ENCODE measurements at regions not wholly inside any gene's neighbourhood (a gene's known extent, or its start where the extent isn't known, plus 50 kb on each side); places are given as distances from the start of the nearest gene placed in this dataset.

DNA sequence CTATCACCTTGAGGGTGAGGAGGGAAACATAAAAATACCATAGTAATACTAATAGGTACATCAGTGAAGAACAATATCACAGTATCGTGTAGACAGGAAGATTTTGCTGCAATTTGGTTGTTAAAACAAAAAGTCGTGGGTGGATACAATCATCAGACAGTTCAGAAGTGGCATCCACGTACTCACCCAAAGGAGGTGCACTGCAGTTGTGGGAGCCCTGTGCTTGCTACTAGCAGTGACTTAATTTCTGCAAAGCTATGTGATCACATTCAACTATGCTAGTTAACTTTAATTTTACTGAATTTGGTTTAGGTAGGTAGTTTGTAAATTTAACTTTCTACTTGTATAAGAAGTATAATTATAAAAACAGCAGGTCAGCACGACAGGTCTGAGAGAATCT is 188.2 kb upstream of the SGK1 start:
- WGBS, 2 donors (ENCODE audit: extremely low coverage in 2 of 2, insufficient read length in 2 of 2, insufficient replicate concordance in 1 of 2) = no CpG with 5 or more reads among the region's 4 CpGs
- Histone ChIP-seq H3K4me1 (ENCODE audit: control insufficient read depth in 2 of 2, insufficient read depth in 1 of 2, low read depth in 1 of 2, low read length in 2 of 2) (peaks cover 0 to 1% of the 10 kb centered on the region in 2 donors), H3K79me1 (ENCODE audit: low read depth, low read length) (no peaks in the 10 kb centered on the region), H3K23ac (ENCODE audit: low read depth, low read length, poor library complexity) (no peak overlapping the region), H2BK5ac (ENCODE audit: low read length) (no peak overlapping the region), H3K27ac (replicated peaks; ENCODE audit: low read length) (no peak overlapping the region), H2AFZ (ENCODE audit: low read length) (no peak overlapping the region), H3K4ac (ENCODE audit: low read length) (no peak overlapping the region), H3K4me2 (ENCODE audit: insufficient read depth, low read length, poor library complexity, severe bottlenecking) (no peak overlapping the region), H2AK5ac (ENCODE audit: low read depth, low read length) (no peak overlapping the region), H2BK15ac (ENCODE audit: low read length) (no peak overlapping the region), H3K27me3 (ENCODE audit: control insufficient read depth in 3 of 3, insufficient read depth in 3 of 3, low read depth in 1 of 3, low read length in 3 of 3) (no peaks in the 10 kb centered on the region), H4K91ac (ENCODE audit: low read depth, low read length, poor library complexity) (no peak overlapping the region), H2BK120ac (ENCODE audit: low read depth, low read length) (no peak overlapping the region), H2BK12ac (ENCODE audit: low read length) (no peak overlapping the region), H3K18ac (ENCODE audit: low read length) (no peak overlapping the region), H3K14ac (ENCODE audit: low read length) (no peak overlapping the region), H4K8ac (ENCODE audit: low read depth, low read length) (no peak overlapping the region), H3K4me3 (ENCODE audit: low read length in 2 of 2) (no peak overlapping the region), H3K36me3 (replicated peaks in 1 of 2; ENCODE audit: control insufficient read depth in 2 of 2, insufficient read depth in 2 of 2, low read length in 2 of 2) (no peaks in the 10 kb centered on the region), H3K9ac (ENCODE audit: low read depth, low read length, poor library complexity) (no peak overlapping the region), H3K9me3 (replicated peaks in 1 of 2; ENCODE audit: control insufficient read depth in 2 of 2, insufficient read depth in 1 of 2, low read depth in 1 of 2, low read length in 2 of 2) (no peaks in the 10 kb centered on the region)
- no peak for DNase-seq (ENCODE audit: low spot score)

DNA sequence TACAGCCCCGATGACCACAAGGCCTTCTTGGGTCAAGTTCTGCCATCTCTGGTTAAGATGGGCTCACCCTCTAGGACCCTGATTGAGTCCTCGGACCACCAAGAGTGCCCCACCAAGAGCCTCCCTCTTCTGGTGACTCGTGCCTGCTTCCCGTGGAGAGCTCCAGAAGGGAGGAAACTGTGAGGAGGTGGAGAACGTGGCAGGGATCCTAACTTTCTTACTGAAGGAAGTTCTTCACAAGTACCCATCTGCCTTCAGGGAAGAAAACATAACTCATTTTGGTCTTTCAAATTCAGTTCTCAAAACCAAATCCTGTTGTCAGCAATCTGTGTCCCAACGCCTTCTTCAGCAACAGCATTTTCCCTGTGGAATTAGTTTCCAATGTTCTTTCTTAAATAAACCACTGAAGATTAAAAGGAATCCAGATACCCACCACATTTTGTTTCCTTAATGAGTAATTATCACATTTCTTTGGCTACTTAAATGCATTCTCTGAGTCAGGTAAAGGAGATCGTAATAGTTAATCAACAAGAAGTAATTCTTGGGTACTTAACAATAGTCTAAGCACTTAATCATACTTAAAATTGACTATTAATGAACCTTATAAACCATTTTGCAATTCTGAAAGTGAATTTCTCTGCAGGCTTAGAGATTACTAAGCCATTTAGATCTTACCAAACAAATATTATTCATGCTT is 185.8 kb upstream of the SGK1 start:
- WGBS, 2 donors (ENCODE audit: extremely low coverage in 2 of 2, insufficient read length in 2 of 2, insufficient replicate concordance in 1 of 2) = no CpG with 5 or more reads among the region's 7 CpGs
- no peak overlapping the region for H3K18ac ChIP-seq (ENCODE audit: low read length)
- H2BK15ac ChIP-seq (ENCODE audit: low read length) = no peak overlapping the region

DNA sequence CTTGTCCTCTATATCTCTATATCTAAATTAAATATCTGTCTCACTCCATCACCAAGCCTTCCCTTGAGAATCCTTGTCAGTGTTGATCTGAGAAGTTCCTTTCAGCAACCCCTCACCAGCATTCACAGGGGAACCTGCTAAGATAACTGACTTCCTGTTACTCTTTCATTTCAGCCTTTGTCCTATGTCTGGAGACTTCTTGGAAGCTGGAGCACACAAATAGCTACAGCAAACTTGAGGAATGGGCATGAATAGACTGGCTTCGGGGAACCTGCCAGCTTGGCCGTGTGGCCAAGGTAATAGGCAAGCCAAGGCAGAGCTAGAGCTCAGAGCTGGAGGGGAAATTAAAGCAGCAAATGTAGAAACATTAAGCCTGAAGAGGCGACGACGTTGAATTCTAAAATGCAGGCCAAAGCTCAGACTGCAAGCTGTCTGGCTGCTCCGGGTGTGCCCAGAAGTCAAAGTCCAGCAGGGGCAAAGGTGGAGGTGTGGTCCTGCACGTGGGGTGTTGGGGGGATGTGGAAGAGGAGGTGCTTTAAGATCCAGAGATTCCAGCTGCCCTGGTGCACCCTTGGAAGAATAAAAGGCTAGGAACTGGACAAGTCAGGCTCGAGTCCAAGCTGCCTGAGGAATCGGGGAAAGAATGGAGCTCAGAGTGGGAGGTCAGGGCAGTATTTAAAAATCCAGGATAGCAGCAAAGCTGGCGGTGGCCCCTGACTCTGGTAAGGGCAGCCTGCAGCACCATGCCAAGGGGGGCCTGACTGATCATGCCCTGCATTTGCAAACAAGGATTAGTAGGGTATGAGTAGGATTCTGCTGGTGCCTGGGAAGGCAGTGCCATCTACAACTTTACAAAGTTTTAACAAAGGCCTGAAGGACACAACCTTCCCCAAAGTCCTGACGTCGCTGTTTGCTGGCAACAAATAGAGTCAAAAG is 185.0 kb upstream of the SGK1 start:
- H2AFZ ChIP-seq (ENCODE audit: low read length) = peak overlapping the region; percentile 79
- no peak overlapping the region for H3K4ac ChIP-seq (ENCODE audit: low read length)
- H2BK120ac ChIP-seq (ENCODE audit: low read depth, low read length) = no peak overlapping the region
- peak overlapping the region; percentile 11 for H3K18ac ChIP-seq (ENCODE audit: low read length)
- no peak overlapping the region for H3K27ac ChIP-seq (replicated peaks; ENCODE audit: low read length)
- no peak overlapping the region for H3K4me2 ChIP-seq (ENCODE audit: insufficient read depth, low read length, poor library complexity, severe bottlenecking)
- no peaks in the 10 kb centered on the region for H3K36me3 ChIP-seq (replicated peaks in 1 of 2; ENCODE audit: control insufficient read depth in 2 of 2, insufficient read depth in 2 of 2, low read length in 2 of 2)
- H3K9me3 ChIP-seq (replicated peaks in 1 of 2; ENCODE audit: control insufficient read depth in 2 of 2, insufficient read depth in 1 of 2, low read depth in 1 of 2, low read length in 2 of 2) = no peaks in the 10 kb centered on the region
- H2BK5ac ChIP-seq (ENCODE audit: low read length) = no peak overlapping the region
- H3K27me3 ChIP-seq (ENCODE audit: control insufficient read depth in 3 of 3, insufficient read depth in 3 of 3, low read depth in 1 of 3, low read length in 3 of 3) = no peaks in the 10 kb centered on the region
- peaks cover 0 to 1% of the 10 kb centered on the region in 2 donors for H3K4me1 ChIP-seq (ENCODE audit: control insufficient read depth in 2 of 2, insufficient read depth in 1 of 2, low read depth in 1 of 2, low read length in 2 of 2)
- H3K14ac ChIP-seq (ENCODE audit: low read length) = no peak overlapping the region
- no CpG with 5 or more reads among the region's 12 CpGs for WGBS, 2 donors (ENCODE audit: extremely low coverage in 2 of 2, insufficient read length in 2 of 2, insufficient replicate concordance in 1 of 2)
- no peak overlapping the region for H4K8ac ChIP-seq (ENCODE audit: low read depth, low read length)
- H3K79me1 ChIP-seq (ENCODE audit: low read depth, low read length) = no peaks in the 10 kb centered on the region
- no peak overlapping the region for H2AK5ac ChIP-seq (ENCODE audit: low read depth, low read length)
- no peak overlapping the region for H2BK12ac ChIP-seq (ENCODE audit: low read length)
- no peak for DNase-seq (ENCODE audit: low spot score)
- no peak overlapping the region for H2BK15ac ChIP-seq (ENCODE audit: low read length)
- no peak overlapping the region for H3K4me3 ChIP-seq (ENCODE audit: low read length in 2 of 2)
- no peak overlapping the region for H3K23ac ChIP-seq (ENCODE audit: low read depth, low read length, poor library complexity)
- no peak overlapping the region for H4K91ac ChIP-seq (ENCODE audit: low read depth, low read length, poor library complexity)
- no peak overlapping the region for H3K9ac ChIP-seq (ENCODE audit: low read depth, low read length, poor library complexity)

More for the DNA sequence above, 185.8 kb upstream of the SGK1 start:
- no peak for DNase-seq (ENCODE audit: low spot score)
- H3K27me3 ChIP-seq (ENCODE audit: control insufficient read depth in 3 of 3, insufficient read depth in 3 of 3, low read depth in 1 of 3, low read length in 3 of 3) = no peaks in the 10 kb centered on the region
- H4K8ac ChIP-seq (ENCODE audit: low read depth, low read length) = no peak overlapping the region
- no peak overlapping the region for H2BK120ac ChIP-seq (ENCODE audit: low read depth, low read length)
- H3K4me1 ChIP-seq (ENCODE audit: control insufficient read depth in 2 of 2, insufficient read depth in 1 of 2, low read depth in 1 of 2, low read length in 2 of 2) = peaks cover 0 to 1% of the 10 kb centered on the region in 2 donors
- H3K9me3 ChIP-seq (replicated peaks in 1 of 2; ENCODE audit: control insufficient read depth in 2 of 2, insufficient read depth in 1 of 2, low read depth in 1 of 2, low read length in 2 of 2) = no peaks in the 10 kb centered on the region
- H3K4ac ChIP-seq (ENCODE audit: low read length) = no peak overlapping the region
- peak overlapping the region; percentile 79 for H2AFZ ChIP-seq (ENCODE audit: low read length)
- no peak overlapping the region for H3K27ac ChIP-seq (replicated peaks; ENCODE audit: low read length)
- no peak overlapping the region for H3K4me3 ChIP-seq (ENCODE audit: low read length in 2 of 2)
- H3K36me3 ChIP-seq (replicated peaks in 1 of 2; ENCODE audit: control insufficient read depth in 2 of 2, insufficient read depth in 2 of 2, low read length in 2 of 2) = no peaks in the 10 kb centered on the region
- H2AK5ac ChIP-seq (ENCODE audit: low read depth, low read length) = no peak overlapping the region
- no peak overlapping the region for H2BK5ac ChIP-seq (ENCODE audit: low read length)
- H3K23ac ChIP-seq (ENCODE audit: low read depth, low read length, poor library complexity) = no peak overlapping the region
- H3K79me1 ChIP-seq (ENCODE audit: low read depth, low read length) = no peaks in the 10 kb centered on the region
- H4K91ac ChIP-seq (ENCODE audit: low read depth, low read length, poor library complexity) = no peak overlapping the region
- H3K4me2 ChIP-seq (ENCODE audit: insufficient read depth, low read length, poor library complexity, severe bottlenecking) = no peak overlapping the region
- H2BK12ac ChIP-seq (ENCODE audit: low read length) = no peak overlapping the region
- H3K14ac ChIP-seq (ENCODE audit: low read length) = no peak overlapping the region
- no peak overlapping the region for H3K9ac ChIP-seq (ENCODE audit: low read depth, low read length, poor library complexity)

DNA sequence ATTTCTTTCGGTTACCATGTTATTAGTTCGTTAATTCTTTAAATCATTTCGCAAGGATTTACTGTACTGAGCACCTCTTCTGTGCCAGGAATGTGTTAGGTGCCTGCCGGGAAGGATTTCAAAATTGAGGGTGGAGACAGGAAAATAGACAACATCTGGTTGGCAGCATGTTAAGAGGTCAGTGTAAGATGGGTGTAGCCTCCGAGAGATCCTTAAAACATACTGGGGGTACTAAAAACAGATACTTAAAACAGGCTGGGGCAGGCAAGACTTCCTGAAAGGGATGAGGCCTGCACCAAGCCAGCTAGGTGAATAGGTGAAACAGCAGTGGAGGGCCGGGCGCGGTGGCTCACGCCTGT is 178.0 kb upstream of the SGK1 start:
- no peaks in the 10 kb centered on the region for H3K36me3 ChIP-seq (replicated peaks in 1 of 2; ENCODE audit: control insufficient read depth in 2 of 2, insufficient read depth in 2 of 2, low read length in 2 of 2)

More for the DNA sequence above, 178.0 kb upstream of the SGK1 start:
- Histone ChIP-seq H2BK12ac (ENCODE audit: low read length) (no peak overlapping the region), H2AFZ (ENCODE audit: low read length) (no peak overlapping the region), H2BK5ac (ENCODE audit: low read length) (no peak overlapping the region), H3K23ac (ENCODE audit: low read depth, low read length, poor library complexity) (no peak overlapping the region), H3K79me1 (ENCODE audit: low read depth, low read length) (no peaks in the 10 kb centered on the region), H2AK5ac (ENCODE audit: low read depth, low read length) (no peak overlapping the region), H3K4me3 (ENCODE audit: low read length in 2 of 2) (no peak overlapping the region), H3K4me1 (ENCODE audit: control insufficient read depth in 2 of 2, insufficient read depth in 1 of 2, low read depth in 1 of 2, low read length in 2 of 2) (no peaks in the 10 kb centered on the region), H2BK120ac (ENCODE audit: low read depth, low read length) (no peak overlapping the region), H2BK15ac (ENCODE audit: low read length) (no peak overlapping the region), H3K27me3 (ENCODE audit: control insufficient read depth in 3 of 3, insufficient read depth in 3 of 3, low read depth in 1 of 3, low read length in 3 of 3) (no peaks in the 10 kb centered on the region), H3K27ac (replicated peaks; ENCODE audit: low read length) (no peak overlapping the region), H4K8ac (ENCODE audit: low read depth, low read length) (no peak overlapping the region), H3K14ac (ENCODE audit: low read length) (no peak overlapping the region), H3K18ac (ENCODE audit: low read length) (no peak overlapping the region), H3K9me3 (replicated peaks in 1 of 2; ENCODE audit: control insufficient read depth in 2 of 2, insufficient read depth in 1 of 2, low read depth in 1 of 2, low read length in 2 of 2) (peaks cover 0 to 2% of the 10 kb centered on the region in 2 donors), H4K91ac (ENCODE audit: low read depth, low read length, poor library complexity) (no peak overlapping the region), H3K4me2 (ENCODE audit: insufficient read depth, low read length, poor library complexity, severe bottlenecking) (no peak overlapping the region), H3K4ac (ENCODE audit: low read length) (no peak overlapping the region), H3K9ac (ENCODE audit: low read depth, low read length, poor library complexity) (no peak overlapping the region)
- no CpG with 5 or more reads among the region's 9 CpGs for WGBS, 2 donors (ENCODE audit: extremely low coverage in 2 of 2, insufficient read length in 2 of 2, insufficient replicate concordance in 1 of 2)
- no peak for DNase-seq (ENCODE audit: low spot score)

Data from neuronal stem cell (in vitro differentiated cells).